ENCODE measurements at regions not wholly inside any gene's neighbourhood (a gene's known extent, or its start where the extent isn't known, plus 50 kb on each side); places are given as distances from the start of the nearest gene placed in this dataset.
A peak's percentile ranks its signal among the peaks of the same experiment; 100 is the strongest.
"Not testable (repeated sequence)": the region's sequence is repeated elsewhere in the genome, so short reads cannot be mapped to it uniquely, and the experiment has no call there.

DNA sequence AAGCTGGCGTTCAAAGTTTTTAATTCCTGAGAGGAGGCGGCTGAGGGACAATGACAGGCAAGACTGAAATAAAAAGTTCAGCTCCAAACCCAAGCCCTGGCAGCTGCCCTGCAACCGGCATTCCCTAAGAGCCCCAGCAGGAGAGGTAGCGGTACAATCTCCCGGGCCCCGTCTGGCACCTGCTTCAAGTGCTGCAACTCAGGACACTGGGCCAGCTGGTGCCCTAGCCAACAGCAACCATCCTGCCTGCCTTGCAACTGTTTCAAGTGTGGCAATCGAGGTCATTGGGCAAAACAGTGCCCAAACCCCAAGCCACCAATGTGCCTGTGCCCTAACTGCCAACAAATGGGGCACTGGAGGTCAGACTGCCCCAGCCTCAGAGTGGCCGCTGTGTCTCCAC, 268.8 kb downstream of the CDY2B start:
- H3K9me3 Mint-ChIP-seq; H3K27ac Mint-ChIP-seq; DNase-seq (ENCODE audit: low spot score in 2 of 2); ATAC-seq; H3K36me3 Mint-ChIP-seq: not testable (repeated sequence)

DNA sequence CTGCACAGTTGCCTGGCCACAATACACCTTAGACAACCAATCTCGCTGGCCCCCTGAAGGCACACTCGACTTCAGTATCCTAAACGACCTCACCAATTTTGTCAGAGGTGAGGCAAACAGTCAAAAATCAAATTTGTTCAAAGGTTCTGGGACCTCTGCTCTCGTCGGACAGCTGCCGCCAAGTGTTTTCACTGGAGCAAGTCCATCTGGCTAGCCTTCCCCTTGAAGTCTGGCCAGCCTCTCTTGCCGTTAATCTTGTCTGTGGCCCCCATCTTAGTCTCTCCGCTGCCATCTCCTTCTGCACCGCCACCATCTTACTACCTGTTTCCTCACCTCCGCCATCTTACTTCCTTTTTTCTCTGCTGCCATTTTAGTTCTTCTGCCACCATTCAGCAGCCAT, 269.4 kb downstream of the CDY2B start:
- H3K27ac Mint-ChIP-seq; H3K9me3 Mint-ChIP-seq; ATAC-seq; DNase-seq (ENCODE audit: low spot score in 2 of 2); H3K36me3 Mint-ChIP-seq: not testable (repeated sequence)

DNA sequence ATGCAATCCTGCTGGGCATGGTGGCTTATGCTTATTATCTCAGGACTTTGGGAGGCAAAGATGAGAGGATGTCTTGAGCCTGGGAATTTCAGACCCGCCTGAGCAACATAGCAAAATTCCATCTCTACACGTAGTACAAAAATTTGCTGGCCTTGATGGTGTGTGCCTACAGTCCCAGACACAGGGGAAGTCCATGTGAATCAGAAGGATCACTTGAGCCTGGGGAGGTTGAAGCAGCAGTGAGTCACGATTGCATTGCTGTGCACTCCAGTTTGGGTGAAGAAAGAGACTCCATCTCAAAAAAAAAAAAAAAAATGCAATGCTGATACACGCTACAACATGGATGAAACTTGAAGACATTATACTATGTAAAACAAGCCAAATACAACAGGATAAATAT, 272.9 kb downstream of the CDY2B start:
- not testable (repeated sequence) for H3K9me3 Mint-ChIP-seq; ATAC-seq; H3K36me3 Mint-ChIP-seq; DNase-seq (ENCODE audit: low spot score in 2 of 2); H3K27ac Mint-ChIP-seq

DNA sequence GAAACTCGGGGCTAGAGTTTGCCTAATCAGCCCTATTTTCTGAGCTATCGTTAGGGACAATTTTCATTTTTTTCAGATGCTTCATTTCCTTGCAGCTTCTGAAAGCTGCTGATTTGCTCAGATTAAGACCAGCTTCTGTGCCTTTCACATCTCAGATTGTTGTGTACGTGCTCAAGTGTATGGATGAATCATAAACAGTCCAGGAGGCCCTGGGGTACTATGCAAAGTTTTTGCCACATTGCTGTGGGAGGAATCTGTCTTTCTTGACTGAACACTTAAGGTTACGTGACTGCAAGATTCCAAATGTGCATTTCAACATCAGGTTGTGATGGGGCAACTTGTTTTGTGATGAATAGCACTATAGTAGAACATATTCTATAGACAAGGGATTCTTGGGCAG, 280.8 kb downstream of the CDY2B start:
- H3K27ac Mint-ChIP-seq; H3K36me3 Mint-ChIP-seq; ATAC-seq; DNase-seq (ENCODE audit: low spot score in 2 of 2); H3K9me3 Mint-ChIP-seq: not testable (repeated sequence)

DNA sequence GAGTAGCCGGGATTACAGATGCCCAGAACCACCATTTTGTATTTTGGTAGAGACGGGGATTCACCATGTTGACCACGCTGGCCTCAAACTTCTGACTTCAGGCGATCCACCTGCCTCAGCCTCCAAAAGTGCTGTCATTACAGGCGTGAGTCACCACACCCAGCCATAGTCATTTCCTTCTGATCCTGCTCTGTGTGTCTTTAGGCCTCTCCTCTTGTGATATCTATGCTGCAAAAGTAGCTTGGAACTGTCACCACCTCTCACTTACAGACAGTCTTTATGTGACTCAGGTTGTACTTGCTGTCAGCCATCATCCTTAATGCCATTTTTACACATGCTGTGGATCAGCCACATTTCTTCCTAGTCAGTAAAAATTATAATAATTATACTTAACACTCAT, 286.3 kb downstream of the CDY2B start:
- not testable (repeated sequence) for H3K9me3 Mint-ChIP-seq; DNase-seq (ENCODE audit: low spot score in 2 of 2); H3K27ac Mint-ChIP-seq; H3K36me3 Mint-ChIP-seq
- ATAC-seq = peak; percentile 16 to 47

DNA sequence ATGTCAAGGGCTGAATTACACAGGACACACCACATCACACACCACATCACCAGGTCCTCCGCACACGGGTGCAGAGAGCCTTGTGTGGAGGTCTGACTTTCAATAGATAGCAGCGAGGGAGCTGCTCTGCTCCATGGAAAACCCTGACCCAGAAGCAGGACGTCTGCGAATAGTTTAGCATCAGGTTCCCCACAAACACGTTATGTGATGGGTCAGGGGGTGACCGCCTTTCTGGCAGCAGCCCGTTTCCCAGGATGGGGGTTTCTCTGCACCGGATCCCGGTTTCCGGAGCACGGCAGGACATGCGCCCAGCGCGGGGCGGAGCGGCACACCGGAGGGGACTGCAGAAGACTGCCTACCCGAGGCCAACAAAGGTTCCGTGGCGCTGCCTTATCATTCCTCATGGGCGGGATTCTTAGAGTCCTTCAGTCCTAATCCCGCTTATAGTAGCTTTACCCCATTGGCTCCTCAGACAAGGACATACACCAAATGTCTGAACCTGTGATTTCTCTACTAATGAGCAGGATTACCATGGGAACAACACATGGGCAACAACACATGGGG, 300.0 kb downstream of the CDY2B start:
- H3K9me3 Mint-ChIP-seq; H3K36me3 Mint-ChIP-seq; DNase-seq (ENCODE audit: low spot score in 2 of 2); H3K27ac Mint-ChIP-seq: not testable (repeated sequence)
- ATAC-seq = peak; percentile 22 to 39

DNA sequence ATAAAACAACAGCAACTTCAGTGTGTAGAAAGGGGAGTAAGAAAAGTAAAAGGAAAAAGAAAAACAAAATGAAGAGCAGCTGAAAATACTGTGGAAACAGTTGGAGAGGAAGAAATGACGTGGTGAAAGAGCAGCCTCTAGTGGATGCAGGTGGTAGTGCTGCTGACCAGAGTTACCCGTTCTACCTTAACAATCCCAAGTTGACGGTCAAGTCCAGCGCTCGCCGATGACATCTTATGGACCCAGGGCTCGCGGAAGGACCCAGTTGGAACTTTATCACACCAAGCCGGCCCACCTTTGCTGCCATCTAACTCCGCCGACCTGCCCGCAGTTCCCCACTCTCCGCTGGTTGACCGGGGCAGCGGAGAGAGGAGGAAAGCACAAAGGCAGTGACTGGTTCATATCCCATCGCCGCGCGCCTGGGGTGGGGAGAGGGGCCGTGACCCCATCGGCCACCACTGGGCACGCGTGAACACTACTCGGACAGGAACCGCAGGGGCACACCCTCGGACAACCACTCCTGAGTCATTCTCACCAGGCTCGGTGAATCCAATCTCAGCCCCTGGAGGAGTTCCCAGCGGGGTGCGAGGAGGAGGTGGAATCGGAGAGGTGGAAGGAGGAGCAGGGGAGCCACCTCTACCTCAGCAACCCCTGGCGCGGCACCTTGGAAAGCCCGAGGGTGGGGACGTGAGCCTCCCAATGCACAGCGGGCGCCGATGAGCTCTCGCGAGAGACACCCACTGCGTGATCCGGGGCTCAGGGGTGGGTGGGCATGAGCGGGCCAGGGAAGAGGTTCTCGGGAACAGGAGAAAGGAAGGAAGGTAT, 300.7 kb downstream of the CDY2B start:
- H3K27ac Mint-ChIP-seq; H3K9me3 Mint-ChIP-seq; DNase-seq (ENCODE audit: low spot score in 2 of 2); H3K36me3 Mint-ChIP-seq: not testable (repeated sequence)
- ATAC-seq = peak; percentile 61 to 79

DNA sequence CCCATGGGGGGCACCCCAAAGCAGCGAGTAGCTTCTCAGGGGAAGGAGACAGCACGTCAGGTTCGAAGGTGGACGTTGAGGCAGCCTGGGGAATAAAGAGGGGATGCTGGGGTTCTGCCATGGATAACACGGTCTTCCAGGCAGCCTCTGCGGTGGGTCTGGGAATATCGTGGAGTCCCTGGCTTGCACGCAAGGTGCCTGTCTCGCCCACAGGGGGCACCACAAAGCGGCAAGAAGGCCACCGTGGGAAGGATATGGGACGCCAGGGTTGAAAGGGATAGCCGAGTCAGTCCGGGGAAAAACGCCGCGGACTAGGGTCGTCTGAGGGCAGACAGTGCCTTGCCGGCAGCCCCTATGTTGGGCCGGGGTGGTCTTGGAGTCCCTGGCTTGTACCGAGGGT, 316.9 kb downstream of the CDY2B start:
- not testable (repeated sequence) for ATAC-seq; H3K36me3 Mint-ChIP-seq; DNase-seq (ENCODE audit: low spot score in 2 of 2); H3K9me3 Mint-ChIP-seq; H3K27ac Mint-ChIP-seq

All from activated naive CD4-positive, alpha-beta T cell treated with anti-CD3 and anti-CD28 coated beads, Interleukin-2, amount 50 U/mL, for 72 hours (primary cell).